K562 (cell line): ENCODE measurements at regions not wholly inside any gene's neighbourhood (a gene's known extent, or its start where the extent isn't known, plus 50 kb on each side); places are given as distances from the start of the nearest gene placed in this dataset.

ENCODE experiments used
- ATAC-seq: fragments of 200-7000 bp; cut with Tn5 transposase; 3 replicates; pipeline ENCODE4 v1.9.1; 2020; ENCODE audit warnings: moderate library complexity
- BruUV-seq: library from RNA; stranded (reverse); fragments of 400-500 nt; replicated peaks from 2 replicates; lab custom pipeline; 2021; lab: Mats Ljungman, UMichigan
- CTCF ChIA-PET: fragments of 300-600 bp; formaldehyde crosslinking; extraction: SDS; loops from one replicate; lab custom pipeline; 2021; ENCODE audit warnings: low intra/inter-chr PET ratio; lab: Yijun Ruan, JAX
- POLR2A ChIA-PET: fragments of 300-600, 350-650 bp; sonication (Branson Sonifier 250); formaldehyde crosslinking; extraction: SDS; loops from one replicate; lab custom pipeline; 2021; ENCODE audit warnings: antibody characterized with exemption, inconsistent platforms; lab: Yijun Ruan, JAX
- DNase-seq, 4 experiments: peaks; one replicate each; pipeline versions ENCODE4 v3.0.0 to v3.0.0-alpha.2; 2011 to 2018; ENCODE audit warnings: low spot score in 3 of 4, mixed read lengths in 3 of 4; ENCODE audit errors: extremely low read depth in 1 of 4
- FAIRE-seq: peaks from 2 replicates; lab custom pipeline; 2011; peaks lifted over from hg19 to GRCh38; lab: Jason Lieb, UNC
- H2AFZ ChIP-seq: 2 replicates; pipeline ENCODE4 v1.6.0; 2011; ENCODE audit warnings: low read depth, low read length, control low read depth, inconsistent platforms
- H3K27ac ChIP-seq: fragments of 200-600 bp; 3 replicates; pipeline ENCODE4 v1.8.0; 2011; ENCODE audit warnings: low read depth, mild to moderate bottlenecking, control low read depth, inconsistent platforms, low read length, moderate library complexity, mixed read lengths; ENCODE audit errors: extremely low read depth
- H3K27me3 ChIP-seq, 2 experiments: fragments of 300-600 bp in 1 of 2; 2 replicates in 1 of 2; 3 replicates in 1 of 2; pipeline versions ENCODE4 v1.6.0 to v1.8.0; 2011; ENCODE audit warnings: inconsistent platforms in 2 of 2, low read length in 2 of 2, mild to moderate bottlenecking in 1 of 2, mixed read lengths in 1 of 2, moderate library complexity in 1 of 2; ENCODE audit not compliant: control insufficient read depth in 2 of 2, insufficient read depth in 2 of 2
- H3K36me3 ChIP-seq: fragments of 300-600 bp; 3 replicates; pipeline ENCODE4 v1.8.0; 2011; ENCODE audit warnings: mild to moderate bottlenecking, low read length, inconsistent platforms; ENCODE audit not compliant: control insufficient read depth, insufficient read depth
- H3K4me1 ChIP-seq, 2 experiments: fragments of 200-600 bp in 1 of 2; replicated peaks in 1 of 2; 2 replicates in 1 of 2; 3 replicates in 1 of 2; pipeline versions ENCODE4 v1.5.1 to v1.8.0; 2011; ENCODE audit warnings: inconsistent platforms in 2 of 2, low read length in 2 of 2, mild to moderate bottlenecking in 1 of 2, mixed read lengths in 1 of 2, moderate library complexity in 1 of 2; ENCODE audit not compliant: control insufficient read depth in 2 of 2, insufficient read depth in 2 of 2
- H3K4me2 ChIP-seq: 2 replicates; pipeline ENCODE4 v1.6.1; 2011; ENCODE audit warnings: low read length, control low read depth, inconsistent platforms, mixed read lengths; ENCODE audit not compliant: insufficient read depth
- H3K4me3 ChIP-seq: fragments of 200-600 bp; sonication (generic), shearing (Covaris generic); 2 replicates; pipeline ENCODE4 v1.5.1; 2016; ENCODE audit warnings: control low read depth, inconsistent platforms
- H3K79me2 ChIP-seq: fragments of 200-600 bp; 3 replicates; pipeline ENCODE4 v1.8.0; 2011; ENCODE audit warnings: low read length, inconsistent platforms; ENCODE audit not compliant: control insufficient read depth, insufficient read depth
- H3K9ac ChIP-seq, 2 experiments: 2 replicates each; pipeline versions ENCODE4 v1.6.0 to v1.6.1; 2011; ENCODE audit warnings: low read depth in 2 of 2, low read length in 2 of 2, control low read depth in 1 of 2, inconsistent platforms in 1 of 2, mild to moderate bottlenecking in 1 of 2, mixed read lengths in 1 of 2; ENCODE audit not compliant: insufficient read depth in 1 of 2
- H3K9me1 ChIP-seq: one replicate; pipeline ENCODE4 v1.6.0; 2011; ENCODE audit warnings: inconsistent platforms, mild to moderate bottlenecking, low read length, moderate library complexity; ENCODE audit not compliant: control insufficient read depth, insufficient read depth
- H3K9me3 ChIP-seq: replicated peaks from 2 replicates; pipeline ENCODE4 v1.5.1; 2011; ENCODE audit warnings: low read depth, low read length, inconsistent platforms; ENCODE audit not compliant: control insufficient read depth, insufficient read depth
- H4K20me1 ChIP-seq: replicated peaks from 2 replicates; pipeline ENCODE4 v1.6.1; 2011; ENCODE audit warnings: low read length, inconsistent platforms, mixed read lengths; ENCODE audit not compliant: control insufficient read depth, insufficient read depth
- CBX8 ChIP-seq: fragments of 200-600 bp; sonication (generic); IDR thresholded peaks from 2 replicates; pipeline ENCODE4 v1.6.1; 2012; ENCODE audit warnings: borderline replicate concordance, mixed run types, low read depth, mild to moderate bottlenecking, moderate library complexity, mixed read lengths, low read length, control low read depth, inconsistent platforms; ENCODE audit not compliant: poor library complexity, severe bottlenecking; ENCODE audit errors: extremely low read depth
- CXXC5 ChIP-seq: fragments of 250-450 bp; sonication (Bioruptor Pico); IDR thresholded peaks from 2 replicates; pipeline ENCODE4 v1.8.0; 2022; ENCODE audit warnings: inconsistent platforms, mild to moderate bottlenecking, moderate library complexity
- FOXA1 ChIP-seq: fragments of 450-650 bp; IDR thresholded peaks from 2 replicates; pipeline ENCODE4 v1.6.1; 2016; ENCODE audit warnings: mild to moderate bottlenecking, borderline replicate concordance
- GTF2F1 ChIP-seq: IDR thresholded peaks from 2 replicates; pipeline ENCODE4 v1.6.1; 2011; ENCODE audit warnings: low read depth, low read length, improper control_type of control experiment
- HNRNPK ChIP-seq: fragments of 200-400 bp; formaldehyde crosslinking; IDR thresholded peaks from one replicate; pipeline ENCODE4 v1.6.1; 2018; ENCODE audit warnings: mild to moderate bottlenecking, low read depth, low read length; ENCODE audit not compliant: poor library complexity, severe bottlenecking
- MIER1 ChIP-seq: fragments of 450-650 bp; IDR thresholded peaks from 2 replicates; pipeline ENCODE4 v1.6.1; 2016; ENCODE audit warnings: antibody characterized with exemption, mild to moderate bottlenecking, low read depth
- MTA3 ChIP-seq: fragments of 450-650 bp; formaldehyde crosslinking; IDR thresholded peaks from 2 replicates; pipeline ENCODE4 v1.6.1; 2017; ENCODE audit warnings: mild to moderate bottlenecking, borderline replicate concordance
- NFIX ChIP-seq: fragments of 250-450 bp; sonication (Bioruptor Pico); IDR thresholded peaks from 2 replicates; pipeline ENCODE4 v1.4.0; 2020; ENCODE audit warnings: low read depth, mild to moderate bottlenecking, moderate library complexity
- NFXL1 ChIP-seq: fragments of 450-650 bp; formaldehyde crosslinking; IDR thresholded peaks from 2 replicates; pipeline ENCODE4 v1.4.0; 2021; ENCODE audit warnings: mild to moderate bottlenecking
- TCF3 ChIP-seq: sonication (generic); formaldehyde crosslinking; IDR thresholded peaks from 2 replicates; pipeline ENCODE4 v1.4.0; 2020; ENCODE audit warnings: mild to moderate bottlenecking, missing genetic modification reagents
- ZNF224 ChIP-seq: sonication (generic); formaldehyde crosslinking; IDR thresholded peaks from 2 replicates; pipeline ENCODE4 v1.8.0; 2022; ENCODE audit warnings: mild to moderate bottlenecking, missing genetic modification reagents
- ZNF23 ChIP-seq: fragments of 250-450 bp; sonication (Bioruptor Pico); IDR thresholded peaks from 2 replicates; pipeline ENCODE4 v1.4.0; 2020; ENCODE audit warnings: mild to moderate bottlenecking
- WGBS: fragments of 100-300 bp; shearing (Covaris generic); methylation state at CpG from one replicate; pipeline ENCODE4 v1.1.6; 2016; ENCODE audit warnings: low coverage, mixed read lengths; ENCODE audit not compliant: insufficient coverage; ENCODE audit errors: missing lambda C conversion rate; 5-methylcytosine and 5-hydroxymethylcytosine counted together
- in situ Hi-C: fragments of 300-500 bp; cut with MboI; formaldehyde crosslinking; loops from 4 replicates; pipeline ENCODE4 v1.15.0; 2018; ENCODE audit warnings: inconsistent platforms, mixed read lengths
- intact Hi-C: fragments of 100-400 bp; cut with micrococcal nuclease; formaldehyde crosslinking; loops from 2 replicates; pipeline ENCODE4 v1.14.2; 2022
- TF ChIP-seq, protein P1 (sequence below): IDR thresholded peaks from 3 replicates; pipeline ENCODE4 v1.6.1; 2011; ENCODE audit warnings: borderline replicate concordance, mild to moderate bottlenecking; ENCODE audit not compliant: insufficient read length, insufficient read depth
- TF ChIP-seq, protein P2 (sequence below): fragments of 250-450 bp; sonication (Bioruptor Pico); IDR thresholded peaks from 2 replicates; pipeline ENCODE4 v1.8.0; 2022; ENCODE audit warnings: inconsistent platforms
- TF ChIP-seq, protein P3 (sequence below): fragments of 450-650 bp; formaldehyde crosslinking; IDR thresholded peaks from 2 replicates; pipeline ENCODE4 v1.4.0; 2022; ENCODE audit warnings: mild to moderate bottlenecking, moderate library complexity

DNA sequence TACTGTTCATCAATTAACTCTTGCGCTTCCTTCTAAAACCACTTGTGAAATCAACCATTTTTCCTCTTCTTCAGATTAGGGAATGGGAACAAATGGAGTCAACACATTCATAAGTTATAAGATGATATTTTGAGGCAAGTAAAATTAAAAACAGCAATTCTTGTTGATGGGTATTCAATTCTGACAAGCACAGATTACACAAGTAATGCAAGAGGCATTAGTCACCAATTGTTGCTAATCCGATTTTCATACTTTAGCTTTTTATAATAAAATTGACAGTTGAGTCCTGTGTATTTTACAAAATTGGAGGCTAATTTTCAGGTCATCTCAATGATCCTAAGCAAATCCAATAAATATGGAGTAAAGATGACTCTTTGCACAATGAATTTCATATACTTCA is 918.4 kb upstream of the SOX9 start:
- WGBS = 0% methylated on average over 2 of the region's 2 CpGs
- no peaks in the 10 kb centered on the region for H3K36me3 ChIP-seq
- no peak overlapping the region for H3K4me3 ChIP-seq
- no peaks in the 10 kb centered on the region for H3K79me2 ChIP-seq
- DNase-seq = no peak
- intact Hi-C loops = no loop called here
- no peak for FAIRE-seq
- in situ Hi-C loops = no loop called here
- H3K9me3 ChIP-seq = no peaks in the 10 kb centered on the region
- H3K4me1 ChIP-seq = no peaks in the 10 kb centered on the region
- no peaks in the 10 kb centered on the region for H3K9me1 ChIP-seq
- H3K27ac ChIP-seq = no peak overlapping the region
- TF ChIP-seq GTF2F1 (no peak), NFIX (no peak), ZNF224 (CRISPR knock-in tag) (no peak), HNRNPK (no peak), TCF3 (no peak)
- TF ChIP-seq, protein P1, sequence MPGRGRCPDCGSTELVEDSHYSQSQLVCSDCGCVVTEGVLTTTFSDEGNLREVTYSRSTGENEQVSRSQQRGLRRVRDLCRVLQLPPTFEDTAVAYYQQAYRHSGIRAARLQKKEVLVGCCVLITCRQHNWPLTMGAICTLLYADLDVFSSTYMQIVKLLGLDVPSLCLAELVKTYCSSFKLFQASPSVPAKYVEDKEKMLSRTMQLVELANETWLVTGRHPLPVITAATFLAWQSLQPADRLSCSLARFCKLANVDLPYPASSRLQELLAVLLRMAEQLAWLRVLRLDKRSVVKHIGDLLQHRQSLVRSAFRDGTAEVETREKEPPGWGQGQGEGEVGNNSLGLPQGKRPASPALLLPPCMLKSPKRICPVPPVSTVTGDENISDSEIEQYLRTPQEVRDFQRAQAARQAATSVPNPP = no peak
- H3K27me3 ChIP-seq = no peaks in the 10 kb centered on the region
- no peak overlapping the region for H2AFZ ChIP-seq
- no peak overlapping the region for H3K4me2 ChIP-seq
- CTCF ChIA-PET = no interaction called here
- ATAC-seq = no peak
- H3K9ac ChIP-seq = no peak overlapping the region
- H4K20me1 ChIP-seq = no peaks in the 10 kb centered on the region
- BruUV-seq = no TSS peak
- POLR2A ChIA-PET = no interaction called here

DNA sequence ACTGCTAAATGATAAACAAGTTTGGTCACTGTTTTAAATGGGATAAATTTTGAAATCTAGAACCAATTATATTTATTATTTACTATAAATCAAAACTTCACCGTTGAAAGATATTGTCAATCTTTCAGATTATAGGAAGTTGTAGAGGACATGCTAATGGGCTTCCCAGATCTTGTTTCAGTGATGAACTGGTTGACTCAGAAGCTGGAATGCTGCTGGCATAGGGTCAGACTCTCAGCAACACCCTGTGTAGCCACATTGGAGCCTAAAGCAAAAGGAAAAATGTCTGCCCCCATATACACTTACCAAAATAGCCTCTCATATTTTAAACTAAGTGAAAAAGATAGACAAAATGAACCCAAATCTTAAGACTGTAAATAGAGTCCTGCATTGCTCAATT is 916.9 kb upstream of the SOX9 start:
- WGBS = 0% methylated on average over 1 of the region's 1 CpG
- DNase-seq (no peak), ATAC-seq (no peak), FAIRE-seq (no peak)
- BruUV-seq = no TSS peak
- intact Hi-C loops = no loop called here
- Histone ChIP-seq H3K9me3 (no peaks in the 10 kb centered on the region), H3K9ac (no peak overlapping the region), H3K79me2 (no peaks in the 10 kb centered on the region), H3K36me3 (no peaks in the 10 kb centered on the region), H3K27me3 (no peaks in the 10 kb centered on the region), H3K4me2 (no peak overlapping the region), H3K27ac (no peak overlapping the region), H3K4me1 (no peaks in the 10 kb centered on the region), H2AFZ (no peak overlapping the region), H4K20me1 (no peaks in the 10 kb centered on the region), H3K4me3 (no peak overlapping the region), H3K9me1 (no peaks in the 10 kb centered on the region)
- POLR2A ChIA-PET = no interaction called here
- CTCF ChIA-PET = no interaction called here
- in situ Hi-C loops = no loop called here
- no peak for TF ChIP-seq ZNF23 (CRISPR knock-in tag)
- TF ChIP-seq MIER1 = no peak
- no peak for TF ChIP-seq FOXA1
- TF ChIP-seq NFXL1 (CRISPR knock-in tag) = no peak
- TF ChIP-seq, protein P2, sequence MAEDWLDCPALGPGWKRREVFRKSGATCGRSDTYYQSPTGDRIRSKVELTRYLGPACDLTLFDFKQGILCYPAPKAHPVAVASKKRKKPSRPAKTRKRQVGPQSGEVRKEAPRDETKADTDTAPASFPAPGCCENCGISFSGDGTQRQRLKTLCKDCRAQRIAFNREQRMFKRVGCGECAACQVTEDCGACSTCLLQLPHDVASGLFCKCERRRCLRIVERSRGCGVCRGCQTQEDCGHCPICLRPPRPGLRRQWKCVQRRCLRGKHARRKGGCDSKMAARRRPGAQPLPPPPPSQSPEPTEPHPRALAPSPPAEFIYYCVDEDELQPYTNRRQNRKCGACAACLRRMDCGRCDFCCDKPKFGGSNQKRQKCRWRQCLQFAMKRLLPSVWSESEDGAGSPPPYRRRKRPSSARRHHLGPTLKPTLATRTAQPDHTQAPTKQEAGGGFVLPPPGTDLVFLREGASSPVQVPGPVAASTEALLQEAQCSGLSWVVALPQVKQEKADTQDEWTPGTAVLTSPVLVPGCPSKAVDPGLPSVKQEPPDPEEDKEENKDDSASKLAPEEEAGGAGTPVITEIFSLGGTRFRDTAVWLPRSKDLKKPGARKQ (CRISPR knock-in tag) = no peak
- TF ChIP-seq CBX8 = no peak
- TF ChIP-seq, protein P3, sequence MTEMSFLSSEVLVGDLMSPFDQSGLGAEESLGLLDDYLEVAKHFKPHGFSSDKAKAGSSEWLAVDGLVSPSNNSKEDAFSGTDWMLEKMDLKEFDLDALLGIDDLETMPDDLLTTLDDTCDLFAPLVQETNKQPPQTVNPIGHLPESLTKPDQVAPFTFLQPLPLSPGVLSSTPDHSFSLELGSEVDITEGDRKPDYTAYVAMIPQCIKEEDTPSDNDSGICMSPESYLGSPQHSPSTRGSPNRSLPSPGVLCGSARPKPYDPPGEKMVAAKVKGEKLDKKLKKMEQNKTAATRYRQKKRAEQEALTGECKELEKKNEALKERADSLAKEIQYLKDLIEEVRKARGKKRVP (CRISPR knock-in tag) = no peak
- no peak for TF ChIP-seq MTA3
- TF ChIP-seq CXXC5 (CRISPR knock-in tag) = no peak
